ENCODE measurements at regions not wholly inside any gene's neighbourhood (a gene's known extent, or its start where the extent isn't known, plus 50 kb on each side); places are given as distances from the start of the nearest gene placed in this dataset.

- TF ChIP-seq POLR2AphosphoS5 (IDR thresholded peaks at IDR 0.05; ENCODE audit: low read depth, low read length) (no peak), SIN3A (IDR thresholded peaks at IDR 0.05; ENCODE audit: borderline replicate concordance, insufficient read depth, low read length) (no peak), TAF1 (IDR thresholded peaks at IDR 0.05; ENCODE audit: borderline replicate concordance, insufficient read depth, low read length) (no peak), REST (IDR thresholded peaks at IDR 0.05; ENCODE audit: insufficient read depth in 1 of 2, low read depth in 2 of 2, low read length in 2 of 2) (no peak)
Observed at GRCh38 chr14:101472518-101472849, 88.8 kb upstream of the DIO3 start.

Data from PFSK-1 (cell line).